Nephron progenitor cell (in vitro differentiated cells): ENCODE measurements at regions not wholly inside any gene's neighbourhood (a gene's known extent, or its start where the extent isn't known, plus 50 kb on each side); places are given as distances from the start of the nearest gene placed in this dataset.

Experiments
- DNase-seq: peaks from one replicate; pipeline ENCODE4 v3.0.0; 2021
- H3K27ac Mint-ChIP-seq: 2 replicates; pipeline ENCODE4 v1.8.0; 2021; ENCODE audit warnings: mild to moderate bottlenecking, moderate library complexity, mixed read lengths
- H3K27me3 Mint-ChIP-seq: 2 replicates; pipeline ENCODE4 v1.8.0; 2021; ENCODE audit warnings: mild to moderate bottlenecking, low read depth, mixed read lengths; ENCODE audit not compliant: poor library complexity
- H3K36me3 Mint-ChIP-seq: 2 replicates; pipeline ENCODE4 v1.8.0; 2021; ENCODE audit warnings: low read depth, mixed read lengths
- H3K4me1 Mint-ChIP-seq: 2 replicates; pipeline ENCODE4 v1.8.0; 2021; ENCODE audit warnings: mixed read lengths
- H3K4me3 Mint-ChIP-seq: 2 replicates; pipeline ENCODE4 v1.8.0; 2021; ENCODE audit warnings: mild to moderate bottlenecking, moderate library complexity, mixed read lengths
- H3K9me3 Mint-ChIP-seq: 2 replicates; pipeline ENCODE4 v1.8.0; 2021; ENCODE audit warnings: mild to moderate bottlenecking, moderate library complexity, mixed read lengths
- CTCF ChIP-seq: fragments of 200-600 bp; sonication (generic); IDR thresholded peaks from 2 replicates; pipeline ENCODE4 v1.5.0; 2021; ENCODE audit warnings: antibody characterized with exemption

DNA sequence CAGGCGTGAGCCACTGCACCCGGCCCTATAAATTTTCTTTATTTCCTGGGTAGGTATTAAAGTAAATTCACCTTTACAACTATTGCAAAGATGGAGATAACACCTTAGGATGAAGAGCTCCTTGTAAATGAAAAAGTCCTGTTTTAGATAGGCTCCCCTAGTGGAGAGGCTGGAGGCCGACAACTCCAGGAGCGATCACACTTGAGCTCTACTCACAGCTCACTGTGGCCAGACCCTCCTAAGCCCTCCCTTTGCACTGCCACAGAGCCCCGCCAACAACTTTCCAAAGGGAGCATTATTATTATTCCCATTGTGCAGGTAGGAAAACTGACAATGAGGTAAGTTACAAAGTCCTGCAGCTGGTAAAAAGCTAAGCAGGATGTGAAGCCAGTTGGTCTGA is 139.1 kb upstream of the ERCC6L2 start:
- no peak for DNase-seq
- Mint-ChIP-seq H3K9me3 (no peaks in the 10 kb centered on the region), H3K4me1 (peaks cover 65% of the 10 kb centered on the region), H3K36me3 (no peaks in the 10 kb centered on the region), H3K27ac (no peak overlapping the region), H3K4me3 (no peak overlapping the region), H3K27me3 (peaks cover 10% of the 10 kb centered on the region)
- peak; percentile 32 for TF ChIP-seq CTCF

- Mint-ChIP-seq H3K36me3 (no peaks in the 10 kb centered on the region), H3K9me3 (peaks cover 4% of the 10 kb centered on the region), H3K4me3 (no peak overlapping the region), H3K27ac (no peak overlapping the region), H3K27me3 (peaks cover 10% of the 10 kb centered on the region), H3K4me1 (peaks cover 62% of the 10 kb centered on the region)
- DNase-seq, result no peak
- no peak for TF ChIP-seq CTCF
These were observed 139.8 kb upstream of the ERCC6L2 start for GRCh38 chr9:95735701-95736100.

- DNase-seq, result no peak
- no peak overlapping the region for H3K27ac Mint-ChIP-seq
- H3K4me3 Mint-ChIP-seq, result no peak overlapping the region
- peaks cover 4% of the 10 kb centered on the region for H3K9me3 Mint-ChIP-seq
- no peak for TF ChIP-seq CTCF
- H3K4me1 Mint-ChIP-seq, result peaks cover 54% of the 10 kb centered on the region
- peaks cover 10% of the 10 kb centered on the region for H3K27me3 Mint-ChIP-seq
- H3K36me3 Mint-ChIP-seq, result no peaks in the 10 kb centered on the region
These were observed 141.5 kb upstream of the ERCC6L2 start for GRCh38 chr9:95733741-95734666.

DNA sequence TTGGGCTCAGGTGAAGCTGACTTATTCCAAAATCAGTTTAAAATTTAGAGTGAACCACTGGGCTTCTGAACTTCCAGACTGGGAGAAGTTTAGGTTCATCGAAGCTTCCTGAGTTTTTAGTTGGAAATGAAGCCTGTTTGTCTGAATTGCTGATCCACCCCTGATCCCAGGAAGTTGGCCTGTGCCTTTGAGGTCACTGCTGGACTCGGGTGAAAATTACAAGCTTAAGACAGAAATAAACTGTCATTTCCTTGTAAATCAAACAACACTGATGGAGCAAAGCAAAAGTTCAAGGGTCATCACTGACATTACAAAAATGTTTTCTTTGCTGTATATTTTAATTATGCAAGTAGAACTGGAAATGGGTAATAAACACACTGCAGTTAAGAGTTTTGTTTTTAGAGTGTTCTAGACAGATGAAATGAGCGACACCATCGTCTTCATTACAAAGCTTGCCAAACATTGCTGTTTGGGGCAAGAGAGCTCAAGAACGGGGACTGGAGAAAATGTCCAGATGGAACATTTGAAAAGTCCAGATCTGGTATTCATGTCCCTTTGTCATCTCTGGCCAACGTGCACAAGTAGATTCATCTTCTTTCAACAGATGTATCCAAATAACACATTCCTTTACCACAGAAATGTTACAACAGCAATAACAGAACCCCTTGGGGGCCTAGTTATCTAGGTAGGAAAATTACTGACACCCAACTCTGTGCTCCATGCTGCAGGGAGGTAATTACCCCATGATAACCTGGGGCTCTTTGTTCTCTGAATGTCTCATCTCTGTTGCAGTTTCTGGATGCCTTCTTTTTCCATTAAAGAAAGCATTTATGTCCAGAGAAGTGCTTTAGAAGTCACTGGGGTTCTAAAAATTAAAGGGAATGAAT is 142.4 kb upstream of the ERCC6L2 start:
- Mint-ChIP-seq H3K4me3 (no peak overlapping the region), H3K4me1 (peaks cover 54% of the 10 kb centered on the region), H3K36me3 (peaks cover 4% of the 10 kb centered on the region), H3K27ac (no peak overlapping the region), H3K27me3 (peaks cover 7% of the 10 kb centered on the region), H3K9me3 (peaks cover 13% of the 10 kb centered on the region)
- no peak for DNase-seq
- no peak for TF ChIP-seq CTCF

- TF ChIP-seq CTCF, result no peak
- Mint-ChIP-seq H3K36me3 (peaks cover 4% of the 10 kb centered on the region), H3K27ac (no peak overlapping the region), H3K4me3 (no peak overlapping the region), H3K9me3 (peaks cover 18% of the 10 kb centered on the region), H3K27me3 (peaks cover 7% of the 10 kb centered on the region), H3K4me1 (peaks cover 49% of the 10 kb centered on the region)
- no peak for DNase-seq
These were observed 143.6 kb upstream of the ERCC6L2 start for GRCh38 chr9:95731876-95732275.
